HG02759 (cell line): ENCODE measurements at regions not wholly inside any gene's neighbourhood (a gene's known extent, or its start where the extent isn't known, plus 50 kb on each side); places are given as distances from the start of the nearest gene placed in this dataset.

ENCODE experiments used
- ATAC-seq: cut with Tn5 transposase; IDR thresholded peaks from one replicate; pipeline ENCODE4 v1.9.1; 2021; ENCODE audit warnings: mild to moderate bottlenecking, moderate library complexity; ENCODE audit not compliant: unreplicated experiment

GRCh38 chr15:31239409-31239808 lies 87.2 kb upstream of the KLF13 start:
- no peak for ATAC-seq

GRCh38 chr15:31241888-31242522 lies 84.6 kb upstream of the KLF13 start:
- ATAC-seq, result no peak

GRCh38 chr15:31243895-31244294 lies 82.7 kb upstream of the KLF13 start:
- no peak for ATAC-seq

- no peak for ATAC-seq
Measured at GRCh38 chr15:31245135-31245689, 81.4 kb upstream of the KLF13 start.

GRCh38 chr15:31245756-31246155 lies 80.9 kb upstream of the KLF13 start:
- no peak for ATAC-seq

GRCh38 chr15:31247404-31247803 lies 79.2 kb upstream of the KLF13 start:
- ATAC-seq, result no peak

GRCh38 chr15:31248263-31248662 lies 78.4 kb upstream of the KLF13 start:
- ATAC-seq, result no peak

- ATAC-seq, result no peak
Measured at GRCh38 chr15:31248951-31249350, 77.7 kb upstream of the KLF13 start.

- ATAC-seq, result no peak
Measured at GRCh38 chr15:31250033-31250432, 76.6 kb upstream of the KLF13 start.

GRCh38 chr15:31251165-31251564 lies 75.5 kb upstream of the KLF13 start:
- no peak for ATAC-seq

GRCh38 chr15:31252171-31252785 lies 74.4 kb upstream of the KLF13 start:
- no peak for ATAC-seq

GRCh38 chr15:31254431-31255175 lies 72.0 kb upstream of the KLF13 start:
- no peak for ATAC-seq

- ATAC-seq, result no peak
Measured at GRCh38 chr15:31255176-31255510, 71.5 kb upstream of the KLF13 start.

GRCh38 chr15:31255732-31256377 lies 70.8 kb upstream of the KLF13 start:
- ATAC-seq, result peak; percentile 79

- peak; percentile 53 for ATAC-seq
Measured at GRCh38 chr15:31256378-31257265, 70.0 kb upstream of the KLF13 start.

GRCh38 chr15:31257286-31257685 lies 69.3 kb upstream of the KLF13 start:
- ATAC-seq, result no peak

GRCh38 chr15:31258260-31258659 lies 68.4 kb upstream of the KLF13 start:
- no peak for ATAC-seq

- ATAC-seq, result no peak
Measured at GRCh38 chr15:31259562-31260252, 66.9 kb upstream of the KLF13 start.

GRCh38 chr15:31260646-31261265 lies 65.9 kb upstream of the KLF13 start:
- no peak for ATAC-seq
